Activated CD4-positive, alpha-beta memory T cell treated with anti-CD3 and anti-CD28 coated beads for 36 hours (primary cell): ENCODE measurements at regions not wholly inside any gene's neighbourhood (a gene's known extent, or its start where the extent isn't known, plus 50 kb on each side); places are given as distances from the start of the nearest gene placed in this dataset.
"Not testable (repeated sequence)": the region's sequence is repeated elsewhere in the genome, so short reads cannot be mapped to it uniquely, and the experiment has no call there.

Source experiments
- CTCF ChIA-PET: fragments of 350-600 bp; sonication (Branson Sonifier 250); formaldehyde crosslinking; loops from one replicate; lab custom pipeline; 2021; ENCODE audit warnings: antibody characterized with exemption, inconsistent platforms; lab: Charles Lee
- POLR2A ChIA-PET: fragments of 350-600 bp; sonication (Branson Sonifier 250); formaldehyde crosslinking; loops from one replicate; lab custom pipeline; 2021; ENCODE audit warnings: antibody characterized with exemption; lab: Charles Lee
- DNase-seq: peaks from one replicate; pipeline ENCODE4 v3.0.0-alpha.2; 2020
- H3K27ac Mint-ChIP-seq: one replicate; pipeline ENCODE4 v1.8.0; 2021; ENCODE audit warnings: mixed read lengths
- H3K27me3 Mint-ChIP-seq: one replicate; pipeline ENCODE4 v1.8.0; 2021; ENCODE audit warnings: mixed read lengths
- H3K36me3 Mint-ChIP-seq: one replicate; pipeline ENCODE4 v1.8.0; 2021; ENCODE audit warnings: mixed read lengths
- H3K4me1 Mint-ChIP-seq: one replicate; pipeline ENCODE4 v1.8.0; 2021; ENCODE audit warnings: low read depth, mixed read lengths
- H3K4me3 Mint-ChIP-seq: one replicate; pipeline ENCODE4 v1.8.0; 2021; ENCODE audit warnings: mild to moderate bottlenecking, mixed read lengths
- H3K9me3 Mint-ChIP-seq: one replicate; pipeline ENCODE4 v1.8.0; 2021; ENCODE audit warnings: mixed read lengths
- intact Hi-C: fragments of 100-400 bp; cut with micrococcal nuclease; formaldehyde crosslinking; loops from one replicate; pipeline ENCODE4 v1.15.1; 2023

GRCh38 chrX:45434231-45434630 lies 233.6 kb upstream of the DIPK2B start:
- Mint-ChIP-seq H3K4me3 (no peak overlapping the region), H3K27ac (no peak overlapping the region), H3K4me1 (no peaks in the 10 kb centered on the region), H3K36me3 (no peaks in the 10 kb centered on the region), H3K9me3 (no peaks in the 10 kb centered on the region), H3K27me3 (peaks cover 2% of the 10 kb centered on the region)
- intact Hi-C loops: no loop called here
- POLR2A ChIA-PET: no interaction called here
- no peak for DNase-seq
- CTCF ChIA-PET: no interaction called here

- ChIA-PET CTCF (no interaction called here), POLR2A (no interaction called here)
- Mint-ChIP-seq H3K27ac (no peak overlapping the region), H3K36me3 (no peaks in the 10 kb centered on the region), H3K4me3 (no peak overlapping the region), H3K27me3 (peaks cover 4% of the 10 kb centered on the region), H3K9me3 (no peaks in the 10 kb centered on the region), H3K4me1 (no peaks in the 10 kb centered on the region)
- no peak for DNase-seq
- intact Hi-C loops: no loop called here
These were observed 228.2 kb upstream of the DIPK2B start for GRCh38 chrX:45428831-45429230.

GRCh38 chrX:45424326-45424725 lies 223.7 kb upstream of the DIPK2B start:
- CTCF ChIA-PET: no interaction called here
- Mint-ChIP-seq H3K4me3 (no peak overlapping the region), H3K4me1 (no peaks in the 10 kb centered on the region), H3K36me3 (no peaks in the 10 kb centered on the region), H3K9me3 (no peaks in the 10 kb centered on the region), H3K27me3 (peaks cover 3% of the 10 kb centered on the region), H3K27ac (no peak overlapping the region)
- POLR2A ChIA-PET: no interaction called here
- intact Hi-C loops: no loop called here
- no peak for DNase-seq

- H3K27me3 Mint-ChIP-seq: peaks cover 4% of the 10 kb centered on the region
- no peak overlapping the region for H3K4me3 Mint-ChIP-seq
- no peaks in the 10 kb centered on the region for H3K9me3 Mint-ChIP-seq
- POLR2A ChIA-PET: no interaction called here
- CTCF ChIA-PET: no interaction called here
- DNase-seq: no peak
- no peaks in the 10 kb centered on the region for H3K4me1 Mint-ChIP-seq
- no peaks in the 10 kb centered on the region for H3K36me3 Mint-ChIP-seq
- no peak overlapping the region for H3K27ac Mint-ChIP-seq
- intact Hi-C loops: no loop called here
These were observed 221.7 kb upstream of the DIPK2B start for GRCh38 chrX:45422216-45422925.

DNA sequence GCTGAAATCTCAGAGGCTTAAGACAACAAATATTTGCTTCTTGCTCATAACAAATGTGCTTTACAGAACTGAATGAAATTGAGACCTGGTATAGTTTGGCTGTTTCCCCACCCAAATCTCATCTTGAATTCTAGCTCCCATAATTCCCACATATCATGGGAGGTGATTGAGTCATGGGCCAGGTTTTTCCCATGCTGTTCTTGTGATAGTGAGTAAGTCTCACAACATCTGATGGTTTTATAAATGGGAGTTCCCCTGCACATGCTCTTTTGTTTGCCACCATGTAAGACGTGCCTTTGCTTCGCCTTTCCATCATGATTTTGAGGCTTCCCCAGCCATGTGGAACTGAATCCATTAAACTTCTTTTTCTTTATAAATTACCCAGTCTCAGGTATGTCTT lies 221.1 kb upstream of the DIPK2B start:
- DNase-seq: no peak
- POLR2A ChIA-PET: no interaction called here
- CTCF ChIA-PET: no interaction called here
- H3K4me3 Mint-ChIP-seq: no peak overlapping the region
- H3K27ac Mint-ChIP-seq: no peak overlapping the region
- H3K4me1 Mint-ChIP-seq: no peaks in the 10 kb centered on the region
- intact Hi-C loops: no loop called here
- H3K27me3 Mint-ChIP-seq: peaks cover 5% of the 10 kb centered on the region
- no peaks in the 10 kb centered on the region for H3K9me3 Mint-ChIP-seq
- H3K36me3 Mint-ChIP-seq: no peaks in the 10 kb centered on the region

DNA sequence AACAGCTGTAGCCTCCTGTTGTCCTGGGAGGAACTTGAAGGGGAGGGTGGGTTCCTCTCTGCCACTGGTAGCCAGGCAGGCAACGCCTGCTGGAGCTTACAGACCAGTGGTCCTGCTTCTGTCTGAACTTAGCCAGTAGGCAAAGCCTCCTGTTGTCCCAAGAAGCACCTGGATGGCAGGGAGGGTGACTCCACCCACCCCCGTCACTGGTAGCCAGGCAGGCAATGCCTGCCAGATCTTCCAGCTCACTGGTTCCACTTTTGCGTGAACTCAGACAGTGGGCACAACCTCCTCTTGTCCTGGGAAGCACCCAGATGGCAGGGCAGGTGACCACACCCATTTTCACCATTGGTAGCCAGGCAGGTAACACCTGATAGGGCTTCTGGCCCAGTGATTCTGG lies 203.5 kb upstream of the DIPK2B start:
- Mint-ChIP-seq H3K4me3 (no peak overlapping the region), H3K27ac (no peak overlapping the region), H3K27me3 (peaks cover 3% of the 10 kb centered on the region), H3K9me3 (peaks cover 2% of the 10 kb centered on the region), H3K36me3 (no peaks in the 10 kb centered on the region), H3K4me1 (peaks cover 4% of the 10 kb centered on the region)
- ChIA-PET CTCF (no interaction called here), POLR2A (no interaction called here)
- intact Hi-C loops: no loop called here
- no peak for DNase-seq

GRCh38 chrX:45401923-45402322 lies 201.2 kb upstream of the DIPK2B start:
- Mint-ChIP-seq H3K27me3 (peaks cover 3% of the 10 kb centered on the region), H3K27ac (no peak overlapping the region), H3K36me3 (no peaks in the 10 kb centered on the region), H3K4me3 (no peak overlapping the region), H3K4me1 (peaks cover 4% of the 10 kb centered on the region), H3K9me3 (peaks cover 2% of the 10 kb centered on the region)
- ChIA-PET CTCF (no interaction called here), POLR2A (no interaction called here)
- DNase-seq: no peak
- intact Hi-C loops: no loop called here

GRCh38 chrX:45400951-45401725 lies 200.5 kb upstream of the DIPK2B start:
- DNase-seq, H3K4me1 Mint-ChIP-seq, H3K9me3 Mint-ChIP-seq, H3K36me3 Mint-ChIP-seq, H3K4me3 Mint-ChIP-seq, CTCF ChIA-PET, H3K27me3 Mint-ChIP-seq, H3K27ac Mint-ChIP-seq, POLR2A ChIA-PET, intact Hi-C loops: not testable (repeated sequence)

DNA sequence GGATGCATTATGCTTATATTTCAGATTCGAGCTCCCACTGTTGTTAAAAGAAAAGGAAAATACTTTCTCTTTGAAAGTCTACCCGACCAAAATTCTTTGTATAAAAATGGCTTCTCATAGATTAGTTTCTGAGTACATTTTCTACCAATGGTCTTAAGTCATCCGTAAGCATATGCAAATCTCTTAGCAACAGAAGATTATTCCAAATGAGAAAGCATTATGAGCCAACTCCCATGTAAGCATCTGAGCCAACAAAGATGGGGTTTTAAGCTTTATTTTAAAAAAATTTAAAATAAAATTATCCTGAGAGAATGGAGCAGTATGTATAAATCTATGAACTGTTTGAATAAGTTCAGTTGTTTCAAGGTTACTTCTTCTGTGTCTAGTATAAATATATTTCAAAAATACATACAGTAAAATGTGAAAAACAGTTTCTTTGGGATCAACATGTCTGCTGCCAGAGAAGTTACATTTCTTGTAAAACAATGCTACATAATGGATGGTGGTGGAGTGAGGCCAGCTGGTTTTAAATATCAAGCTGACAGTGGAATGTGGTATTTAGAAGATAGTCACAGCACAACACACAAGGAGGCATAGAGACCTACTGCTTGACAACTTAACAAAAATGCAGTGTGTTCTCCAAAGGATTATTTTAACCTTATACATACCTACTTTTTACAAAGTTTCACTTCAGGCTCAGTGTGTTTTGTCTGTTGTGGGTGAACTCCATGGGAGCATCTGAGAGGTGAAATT lies 199.5 kb upstream of the DIPK2B start:
- intact Hi-C loops: no loop called here
- DNase-seq: no peak
- Mint-ChIP-seq H3K4me1 (peaks cover 4% of the 10 kb centered on the region), H3K27ac (no peak overlapping the region), H3K27me3 (peaks cover 3% of the 10 kb centered on the region), H3K36me3 (no peaks in the 10 kb centered on the region), H3K9me3 (peaks cover 9% of the 10 kb centered on the region), H3K4me3 (no peak overlapping the region)
- POLR2A ChIA-PET: no interaction called here
- CTCF ChIA-PET: no interaction called here

DNA sequence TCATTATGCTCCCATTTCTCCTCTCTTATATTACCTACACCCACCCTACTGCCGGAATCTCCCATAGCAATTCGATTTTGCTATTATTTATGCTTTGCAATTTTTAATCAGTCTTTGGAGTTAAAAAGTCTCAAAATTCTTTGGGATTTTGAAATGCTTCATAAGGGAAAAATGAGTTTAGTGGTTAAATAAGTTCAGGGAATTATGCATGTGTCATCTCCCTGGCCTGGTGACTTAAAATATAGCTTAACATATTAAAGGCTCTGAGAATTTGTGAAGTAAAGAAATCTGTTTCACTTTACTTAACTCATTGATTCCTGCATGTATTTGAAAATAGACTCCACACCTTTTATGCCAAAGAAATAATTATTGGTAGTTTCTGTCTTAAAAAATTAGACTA lies 185.1 kb upstream of the DIPK2B start:
- H3K4me3 Mint-ChIP-seq: no peak overlapping the region
- ChIA-PET CTCF (no interaction called here), POLR2A (no interaction called here)
- DNase-seq: no peak
- H3K27me3 Mint-ChIP-seq: no peaks in the 10 kb centered on the region
- peaks cover 3% of the 10 kb centered on the region for H3K36me3 Mint-ChIP-seq
- intact Hi-C loops: no loop called here
- H3K9me3 Mint-ChIP-seq: peaks cover 6% of the 10 kb centered on the region
- H3K27ac Mint-ChIP-seq: no peak overlapping the region
- no peaks in the 10 kb centered on the region for H3K4me1 Mint-ChIP-seq

GRCh38 chrX:45381841-45382240 lies 181.2 kb upstream of the DIPK2B start:
- Mint-ChIP-seq H3K27me3 (no peaks in the 10 kb centered on the region), H3K4me3 (no peak overlapping the region)
- POLR2A ChIA-PET: no interaction called here

DNA sequence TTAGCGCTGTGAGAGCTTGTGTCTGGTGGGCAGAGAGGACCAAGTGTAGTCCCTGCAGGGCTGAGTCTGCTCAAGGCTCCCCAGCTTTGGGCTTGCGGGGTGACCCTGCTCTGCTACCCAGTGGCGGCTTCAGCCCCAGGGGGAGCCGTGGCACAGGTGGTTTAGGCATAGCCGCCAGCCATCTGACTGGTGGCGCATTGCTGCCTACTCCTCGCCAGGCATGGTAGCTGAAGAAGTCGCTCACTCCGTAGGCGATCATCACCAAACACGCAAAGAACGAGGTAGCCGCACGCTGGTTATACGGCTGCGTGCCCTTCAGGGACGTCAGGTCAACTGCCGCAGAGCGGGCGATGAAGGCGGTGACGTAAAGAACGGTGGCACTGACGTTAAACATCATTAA lies 180.7 kb upstream of the DIPK2B start:
- Mint-ChIP-seq H3K4me1 (no peaks in the 10 kb centered on the region), H3K36me3 (no peaks in the 10 kb centered on the region), H3K27ac (no peak overlapping the region), H3K4me3 (no peak overlapping the region), H3K9me3 (no peaks in the 10 kb centered on the region), H3K27me3 (no peaks in the 10 kb centered on the region)
- ChIA-PET CTCF (no interaction called here), POLR2A (no interaction called here)
- no peak for DNase-seq
- intact Hi-C loops: no loop called here

More at GRCh38 chrX:45381841-45382240, 181.2 kb upstream of the DIPK2B start:
- DNase-seq: no peak
- no peaks in the 10 kb centered on the region for H3K4me1 Mint-ChIP-seq
- H3K27ac Mint-ChIP-seq: no peak overlapping the region
- intact Hi-C loops: no loop called here
- CTCF ChIA-PET: no interaction called here
- H3K36me3 Mint-ChIP-seq: no peaks in the 10 kb centered on the region
- H3K9me3 Mint-ChIP-seq: no peaks in the 10 kb centered on the region
